Ishikawa (cell line): ENCODE measurements at regions not wholly inside any gene's neighbourhood (a gene's known extent, or its start where the extent isn't known, plus 50 kb on each side); places are given as distances from the start of the nearest gene placed in this dataset.

ENCODE experiments used
- CEBPB ChIP-seq: IDR thresholded peaks from 2 replicates; pipeline ENCODE4 v1.6.1; 2012
- CREB1 ChIP-seq: IDR thresholded peaks from 2 replicates; pipeline ENCODE4 v1.6.1; 2012; ENCODE audit warnings: low read depth
- EGR1 ChIP-seq: IDR thresholded peaks from 2 replicates; pipeline ENCODE4 v1.6.1; 2012
- EP300 ChIP-seq: IDR thresholded peaks from 2 replicates; pipeline ENCODE4 v1.6.1; 2012; ENCODE audit warnings: borderline replicate concordance
- FOXM1 ChIP-seq: IDR thresholded peaks from 2 replicates; pipeline ENCODE4 v1.6.1; 2012; ENCODE audit warnings: low read depth, borderline replicate concordance
- NFIC ChIP-seq: IDR thresholded peaks from 2 replicates; pipeline ENCODE4 v1.6.1; 2012
- RAD21 ChIP-seq: IDR thresholded peaks from 2 replicates; pipeline ENCODE4 v1.6.1; 2012; ENCODE audit warnings: low read depth
- TAF1 ChIP-seq: IDR thresholded peaks from 2 replicates; pipeline ENCODE4 v1.6.1; 2012; ENCODE audit warnings: low read depth, mild to moderate bottlenecking
- TCF12 ChIP-seq: IDR thresholded peaks from 2 replicates; pipeline ENCODE4 v1.6.1; 2012; ENCODE audit warnings: low read depth
- TEAD4 ChIP-seq: IDR thresholded peaks from 2 replicates; pipeline ENCODE4 v1.6.1; 2012
- YY1 ChIP-seq: IDR thresholded peaks from 2 replicates; pipeline ENCODE4 v1.6.1; 2012; ENCODE audit warnings: low read depth
- ZBTB7A ChIP-seq: IDR thresholded peaks from 2 replicates; pipeline ENCODE4 v1.6.1; 2012; ENCODE audit warnings: low read depth
- TF ChIP-seq, protein P1 (sequence below): IDR thresholded peaks from 2 replicates; pipeline ENCODE4 v1.6.1; 2012; ENCODE audit warnings: low read depth, mild to moderate bottlenecking
- TF ChIP-seq, protein P2 (sequence below): IDR thresholded peaks from 2 replicates; pipeline ENCODE4 v1.6.1; 2012
- TF ChIP-seq, protein P3 (sequence below): IDR thresholded peaks from 2 replicates; pipeline ENCODE4 v1.6.1; 2012

DNA sequence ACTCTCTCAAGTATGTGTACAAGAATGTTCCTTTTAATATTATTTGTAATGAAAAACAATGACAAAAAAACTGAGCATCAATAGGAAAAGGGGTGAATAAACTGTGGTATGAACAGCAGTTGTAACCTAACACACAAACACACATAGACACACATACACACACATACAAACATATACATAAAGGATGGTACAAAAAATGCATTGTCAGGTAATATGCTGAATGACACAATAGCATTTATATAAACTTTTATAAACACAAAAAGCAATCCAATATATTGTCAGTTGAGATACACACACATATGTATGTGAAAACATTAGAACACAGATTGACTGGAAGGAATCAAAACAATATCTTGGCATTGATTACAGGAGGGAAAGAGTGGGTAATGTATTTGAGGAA is 227.0 kb upstream of the ISL1 start:
- TF ChIP-seq EGR1 = no peak

DNA sequence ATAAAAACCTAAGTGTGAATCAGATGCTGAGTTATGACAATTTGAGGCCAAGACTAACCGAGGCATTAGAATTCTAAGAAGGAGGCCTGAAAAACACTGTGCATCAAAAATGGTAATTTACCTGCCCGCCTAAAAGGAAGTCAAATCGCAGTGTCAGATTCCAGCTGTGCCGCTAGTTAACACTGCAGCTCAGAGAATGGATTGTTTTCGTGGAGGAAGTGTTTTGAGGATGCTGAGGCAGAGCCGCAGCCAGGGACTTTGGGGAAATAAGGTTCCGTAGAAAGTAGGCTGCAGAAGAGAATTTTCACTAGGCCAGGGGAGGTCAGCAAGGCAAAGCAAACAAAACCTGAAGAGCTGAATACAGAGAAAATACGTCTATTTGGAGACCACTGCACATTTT is 226.4 kb upstream of the ISL1 start:
- no peak for TF ChIP-seq CEBPB
- no peak for TF ChIP-seq TEAD4
- no peak for TF ChIP-seq ZBTB7A
- no peak for TF ChIP-seq CREB1
- no peak for TF ChIP-seq TCF12
- TF ChIP-seq TAF1 = no peak
- TF ChIP-seq, protein P1, sequence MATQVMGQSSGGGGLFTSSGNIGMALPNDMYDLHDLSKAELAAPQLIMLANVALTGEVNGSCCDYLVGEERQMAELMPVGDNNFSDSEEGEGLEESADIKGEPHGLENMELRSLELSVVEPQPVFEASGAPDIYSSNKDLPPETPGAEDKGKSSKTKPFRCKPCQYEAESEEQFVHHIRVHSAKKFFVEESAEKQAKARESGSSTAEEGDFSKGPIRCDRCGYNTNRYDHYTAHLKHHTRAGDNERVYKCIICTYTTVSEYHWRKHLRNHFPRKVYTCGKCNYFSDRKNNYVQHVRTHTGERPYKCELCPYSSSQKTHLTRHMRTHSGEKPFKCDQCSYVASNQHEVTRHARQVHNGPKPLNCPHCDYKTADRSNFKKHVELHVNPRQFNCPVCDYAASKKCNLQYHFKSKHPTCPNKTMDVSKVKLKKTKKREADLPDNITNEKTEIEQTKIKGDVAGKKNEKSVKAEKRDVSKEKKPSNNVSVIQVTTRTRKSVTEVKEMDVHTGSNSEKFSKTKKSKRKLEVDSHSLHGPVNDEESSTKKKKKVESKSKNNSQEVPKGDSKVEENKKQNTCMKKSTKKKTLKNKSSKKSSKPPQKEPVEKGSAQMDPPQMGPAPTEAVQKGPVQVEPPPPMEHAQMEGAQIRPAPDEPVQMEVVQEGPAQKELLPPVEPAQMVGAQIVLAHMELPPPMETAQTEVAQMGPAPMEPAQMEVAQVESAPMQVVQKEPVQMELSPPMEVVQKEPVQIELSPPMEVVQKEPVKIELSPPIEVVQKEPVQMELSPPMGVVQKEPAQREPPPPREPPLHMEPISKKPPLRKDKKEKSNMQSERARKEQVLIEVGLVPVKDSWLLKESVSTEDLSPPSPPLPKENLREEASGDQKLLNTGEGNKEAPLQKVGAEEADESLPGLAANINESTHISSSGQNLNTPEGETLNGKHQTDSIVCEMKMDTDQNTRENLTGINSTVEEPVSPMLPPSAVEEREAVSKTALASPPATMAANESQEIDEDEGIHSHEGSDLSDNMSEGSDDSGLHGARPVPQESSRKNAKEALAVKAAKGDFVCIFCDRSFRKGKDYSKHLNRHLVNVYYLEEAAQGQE = no peak
- no peak for TF ChIP-seq FOXM1
- TF ChIP-seq EGR1 = no peak
- TF ChIP-seq YY1 = no peak
- TF ChIP-seq RAD21 = no peak
- no peak for TF ChIP-seq NFIC
- TF ChIP-seq, protein P2, sequence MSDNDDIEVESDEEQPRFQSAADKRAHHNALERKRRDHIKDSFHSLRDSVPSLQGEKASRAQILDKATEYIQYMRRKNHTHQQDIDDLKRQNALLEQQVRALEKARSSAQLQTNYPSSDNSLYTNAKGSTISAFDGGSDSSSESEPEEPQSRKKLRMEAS = no peak
- TF ChIP-seq EP300 = no peak

DNA sequence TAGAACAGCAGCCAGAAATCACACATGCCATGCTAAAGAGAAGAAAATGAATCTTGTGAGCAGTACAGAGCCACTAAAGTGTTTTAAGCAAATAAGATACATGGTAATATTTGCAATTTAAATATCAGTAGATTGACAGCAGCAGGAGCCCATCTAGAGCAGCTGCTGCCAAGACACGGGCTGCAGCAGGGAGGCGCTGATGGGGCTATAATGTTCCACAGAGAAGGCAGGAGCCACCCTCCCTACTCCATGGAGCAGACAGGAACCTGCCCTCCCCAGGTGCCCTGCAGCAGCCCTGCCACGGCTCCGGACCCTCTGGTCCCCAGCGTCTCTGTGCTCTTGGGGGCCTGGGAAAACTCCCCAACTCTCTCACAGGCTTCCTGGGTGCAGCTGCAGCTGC is 224.1 kb upstream of the ISL1 start:
- no peak for TF ChIP-seq EGR1
- no peak for TF ChIP-seq FOXM1
- TF ChIP-seq CREB1 = no peak

DNA sequence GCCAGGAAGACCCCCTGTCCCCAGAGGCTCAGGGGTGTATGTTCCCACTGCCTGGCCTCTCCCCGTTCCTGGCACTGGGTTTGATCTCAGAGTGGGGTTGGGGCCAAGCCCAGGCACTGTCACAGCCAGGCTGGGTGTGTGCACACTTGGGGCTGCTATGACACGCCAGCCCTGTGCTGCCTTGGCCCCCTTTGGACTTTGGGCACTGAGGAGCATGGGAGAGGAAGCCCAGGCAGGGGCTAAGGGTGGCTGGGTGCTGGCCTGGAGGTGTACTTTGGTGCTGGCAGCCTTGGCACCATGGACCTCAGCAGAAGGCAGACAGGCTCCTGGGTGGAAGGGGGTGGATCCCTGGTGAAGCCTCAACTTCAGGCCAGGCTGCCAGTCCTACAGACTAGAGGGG is 223.6 kb upstream of the ISL1 start:
- TF ChIP-seq EGR1 = no peak
- no peak for TF ChIP-seq ZBTB7A
- TF ChIP-seq RAD21 = no peak
- TF ChIP-seq NFIC = no peak
- no peak for TF ChIP-seq EP300
- TF ChIP-seq FOXM1 = no peak
- no peak for TF ChIP-seq CREB1
- no peak for TF ChIP-seq TEAD4
- TF ChIP-seq, protein P1 = no peak
- TF ChIP-seq, protein P2 = no peak
- TF ChIP-seq, protein P3, sequence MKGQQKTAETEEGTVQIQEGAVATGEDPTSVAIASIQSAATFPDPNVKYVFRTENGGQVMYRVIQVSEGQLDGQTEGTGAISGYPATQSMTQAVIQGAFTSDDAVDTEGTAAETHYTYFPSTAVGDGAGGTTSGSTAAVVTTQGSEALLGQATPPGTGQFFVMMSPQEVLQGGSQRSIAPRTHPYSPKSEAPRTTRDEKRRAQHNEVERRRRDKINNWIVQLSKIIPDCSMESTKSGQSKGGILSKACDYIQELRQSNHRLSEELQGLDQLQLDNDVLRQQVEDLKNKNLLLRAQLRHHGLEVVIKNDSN = no peak
- TF ChIP-seq TCF12 = no peak
- TF ChIP-seq TAF1 = no peak

DNA sequence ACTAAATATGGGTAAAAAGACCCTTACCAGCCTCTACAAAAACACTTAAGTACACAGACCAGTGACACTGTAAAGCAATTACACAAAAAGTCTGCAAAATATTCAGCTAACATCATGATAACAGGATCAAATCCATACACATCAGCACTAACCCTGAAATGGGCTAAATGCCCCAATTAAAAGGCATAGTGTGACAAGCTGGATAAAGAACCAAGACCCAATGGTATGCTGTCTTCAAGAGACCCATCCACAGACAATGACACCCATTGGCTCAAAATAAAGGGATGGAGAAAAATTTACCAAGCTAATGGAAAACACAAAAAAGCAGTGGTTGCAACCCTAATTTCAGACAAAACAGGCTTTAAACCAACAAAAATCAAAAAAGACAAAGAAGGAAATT is 221.0 kb upstream of the ISL1 start:
- no peak for TF ChIP-seq TAF1
- no peak for TF ChIP-seq ZBTB7A
- TF ChIP-seq TEAD4 = no peak
- TF ChIP-seq EGR1 = no peak
- TF ChIP-seq, protein P2 = no peak
- no peak for TF ChIP-seq EP300
- TF ChIP-seq NFIC = no peak
- no peak for TF ChIP-seq TCF12
- no peak for TF ChIP-seq YY1
- TF ChIP-seq CREB1 = no peak
- TF ChIP-seq, protein P1 = no peak
- TF ChIP-seq FOXM1 = no peak
- no peak for TF ChIP-seq CEBPB
